KMS-11 (cell line): ENCODE measurements at regions not wholly inside any gene's neighbourhood (a gene's known extent, or its start where the extent isn't known, plus 50 kb on each side); places are given as distances from the start of the nearest gene placed in this dataset.

Experiments used
- H2AFZ ChIP-seq: fragments of 200-600 bp; sonication (generic); 2 replicates; pipeline ENCODE4 v1.6.1; 2016; ENCODE audit warnings: antibody characterized with exemption, mixed run types, low read depth
- H3K27ac ChIP-seq: fragments of 200-600 bp; sonication (generic); 2 replicates; pipeline ENCODE4 v1.6.1; 2016; ENCODE audit warnings: mild to moderate bottlenecking, mixed run types
- H3K27me3 ChIP-seq: fragments of 200-600 bp; sonication (generic); 2 replicates; pipeline ENCODE4 v1.6.1; 2017; ENCODE audit warnings: mild to moderate bottlenecking, low read depth, mixed run types, moderate library complexity; ENCODE audit not compliant: insufficient read depth
- H3K36me3 ChIP-seq: fragments of 200-600 bp; sonication (generic); 2 replicates; pipeline ENCODE4 v1.6.1; 2017; ENCODE audit warnings: mild to moderate bottlenecking, mixed run types; ENCODE audit not compliant: insufficient read depth
- H3K4me1 ChIP-seq: fragments of 200-600 bp; sonication (generic); 2 replicates; pipeline ENCODE4 v1.6.1; 2016; ENCODE audit warnings: mild to moderate bottlenecking, low read depth, mixed run types; ENCODE audit not compliant: poor library complexity, severe bottlenecking
- H3K4me2 ChIP-seq: fragments of 200-600 bp; sonication (generic); 2 replicates; pipeline ENCODE4 v1.7.0; 2016; ENCODE audit warnings: mild to moderate bottlenecking, mixed run types
- H3K4me3 ChIP-seq: fragments of 200-600 bp; sonication (generic); IDR thresholded peaks from 2 replicates; pipeline ENCODE4 v1.6.1; 2017; ENCODE audit warnings: low read depth, low read length, mixed read lengths; ENCODE audit not compliant: insufficient read depth
- H3K79me2 ChIP-seq: fragments of 200-600 bp; sonication (generic); 2 replicates; pipeline ENCODE4 v1.6.1; 2016; ENCODE audit warnings: low read depth, mixed run types; ENCODE audit not compliant: insufficient read depth
- H3K9ac ChIP-seq: fragments of 200-600 bp; sonication (generic); 2 replicates; pipeline ENCODE4 v1.6.1; 2016; ENCODE audit warnings: mild to moderate bottlenecking, mixed run types
- H4K20me1 ChIP-seq: fragments of 200-600 bp; sonication (generic); 2 replicates; pipeline ENCODE4 v1.6.1; 2016; ENCODE audit warnings: mild to moderate bottlenecking, mixed run types; ENCODE audit not compliant: insufficient read depth
- CTCF ChIP-seq: fragments of 200-600 bp; sonication (generic); conservative IDR thresholded peaks from 2 replicates; pipeline ENCODE4 v1.6.1; 2017; ENCODE audit warnings: low read depth, mild to moderate bottlenecking, antibody characterized with exemption, low read length, moderate library complexity, mixed read lengths

GRCh38 chr4:55729351-55730279 is 90.0 kb upstream of the EXOC1L start:
- TF ChIP-seq CTCF, result no peak
- Histone ChIP-seq H3K4me1 (no peaks in the 10 kb centered on the region), H3K9ac (no peak overlapping the region), H3K4me2 (no peak overlapping the region), H3K36me3 (no peaks in the 10 kb centered on the region), H4K20me1 (no peaks in the 10 kb centered on the region), H3K4me3 (no peak overlapping the region), H3K27me3 (no peaks in the 10 kb centered on the region), H3K79me2 (no peaks in the 10 kb centered on the region), H2AFZ (no peak overlapping the region), H3K27ac (no peak overlapping the region)

GRCh38 chr4:55730280-55730931 is 89.2 kb upstream of the EXOC1L start:
- Histone ChIP-seq H3K36me3 (no peaks in the 10 kb centered on the region), H3K79me2 (no peaks in the 10 kb centered on the region), H3K4me1 (no peaks in the 10 kb centered on the region), H2AFZ (no peak overlapping the region), H3K27me3 (no peaks in the 10 kb centered on the region), H4K20me1 (no peaks in the 10 kb centered on the region), H3K4me2 (no peak overlapping the region), H3K9ac (no peak overlapping the region), H3K27ac (no peak overlapping the region), H3K4me3 (no peak overlapping the region)
- TF ChIP-seq CTCF, result no peak

- TF ChIP-seq CTCF, result no peak
- Histone ChIP-seq H4K20me1 (no peaks in the 10 kb centered on the region), H3K4me2 (no peak overlapping the region), H3K27me3 (no peaks in the 10 kb centered on the region), H3K4me3 (no peak overlapping the region), H3K36me3 (no peaks in the 10 kb centered on the region), H3K27ac (no peak overlapping the region), H3K79me2 (no peaks in the 10 kb centered on the region), H2AFZ (no peak overlapping the region), H3K4me1 (peaks cover 7% of the 10 kb centered on the region), H3K9ac (no peak overlapping the region)
Measured at GRCh38 chr4:55731959-55732358, 87.6 kb upstream of the EXOC1L start.

- Histone ChIP-seq H3K27ac (no peak overlapping the region), H3K4me1 (peaks cover 7% of the 10 kb centered on the region), H3K4me2 (no peak overlapping the region), H3K4me3 (no peak overlapping the region), H3K36me3 (no peaks in the 10 kb centered on the region), H4K20me1 (no peaks in the 10 kb centered on the region), H2AFZ (no peak overlapping the region), H3K9ac (no peak overlapping the region), H3K27me3 (no peaks in the 10 kb centered on the region), H3K79me2 (no peaks in the 10 kb centered on the region)
- TF ChIP-seq CTCF, result no peak
Measured at GRCh38 chr4:55732864-55733263, 86.7 kb upstream of the EXOC1L start.
